GM12878 (cell line): ENCODE measurements at regions not wholly inside any gene's neighbourhood (a gene's known extent, or its start where the extent isn't known, plus 50 kb on each side); places are given as distances from the start of the nearest gene placed in this dataset.

Source experiments
- ATAC-seq: fragments of 200-7000 bp; cut with Tn5 transposase; 3 replicates; pipeline ENCODE4 v1.9.1; 2020; ENCODE audit warnings: mild to moderate bottlenecking, moderate library complexity
- BruUV-seq: library from RNA; stranded (reverse); fragments of 400-500 nt; replicated peaks from 2 replicates; lab custom pipeline; 2021; lab: Mats Ljungman, UMichigan
- CTCF ChIA-PET: fragments of 300-600 bp; sonication (Branson Sonifier 250); formaldehyde crosslinking; extraction: SDS; loops from one replicate; lab custom pipeline; 2021; ENCODE audit warnings: inconsistent platforms; lab: Yijun Ruan, JAX
- POLR2A ChIA-PET: fragments of 350-600 bp; formaldehyde crosslinking; extraction: SDS; loops from one replicate; lab custom pipeline; 2021; ENCODE audit warnings: inconsistent platforms; lab: Charles Lee
- RAD21 ChIA-PET: fragments of 300-600 bp; sonication (Branson Sonifier 250); formaldehyde crosslinking; loops from one replicate; lab custom pipeline; 2023; ENCODE audit warnings: antibody characterized with exemption; ENCODE audit not compliant: unreplicated experiment; lab: Charles Lee
- SMC1A ChIA-PET: fragments of 300-600 bp; sonication (Branson Sonifier 250); formaldehyde crosslinking; loops from one replicate; lab custom pipeline; 2023; ENCODE audit not compliant: unreplicated experiment, uncharacterized antibody; lab: Charles Lee
- DNase-seq: peaks from one replicate; pipeline ENCODE4 v3.0.0-alpha.2; 2011; ENCODE audit warnings: low read depth, low spot score
- FAIRE-seq: peaks from 3 replicates; lab custom pipeline; 2011; peaks lifted over from hg19 to GRCh38; lab: Jason Lieb, UNC
- H2AFZ ChIP-seq: 2 replicates; pipeline ENCODE4 v1.6.0; 2011; ENCODE audit warnings: low read depth, low read length, control low read depth; ENCODE audit not compliant: control insufficient read depth
- H3K27ac ChIP-seq: 2 replicates; pipeline ENCODE4 v1.5.1; 2011; ENCODE audit warnings: control low read depth; ENCODE audit not compliant: control insufficient read depth, insufficient read depth
- H3K27me3 ChIP-seq, 2 experiments: replicated peaks in 1 of 2; 2 replicates each; pipeline versions ENCODE4 v1.6.0 to v1.6.1; 2011; ENCODE audit warnings: low read length in 1 of 2; ENCODE audit not compliant: control insufficient read depth in 2 of 2, insufficient read depth in 2 of 2
- H3K36me3 ChIP-seq, 2 experiments: 2 replicates each; pipeline ENCODE4 v1.5.1; 2011; ENCODE audit warnings: low read length in 1 of 2; ENCODE audit not compliant: control insufficient read depth in 2 of 2, insufficient read depth in 2 of 2
- H3K4me1 ChIP-seq: 2 replicates; pipeline ENCODE4 v1.6.1; 2011; ENCODE audit warnings: mild to moderate bottlenecking, low read length, moderate library complexity, mixed read lengths; ENCODE audit not compliant: control insufficient read depth, insufficient read depth
- H3K4me2 ChIP-seq: 2 replicates; pipeline ENCODE4 v1.6.0; 2011; ENCODE audit warnings: control low read depth; ENCODE audit not compliant: control insufficient read depth, insufficient read depth
- H3K4me3 ChIP-seq: fragments of 200-600 bp; sonication (generic); 2 replicates; pipeline ENCODE4 v1.5.1; 2016
- H3K79me2 ChIP-seq: 2 replicates; pipeline ENCODE4 v1.6.0; 2011; ENCODE audit warnings: low read length; ENCODE audit not compliant: control insufficient read depth, insufficient read depth
- H3K9ac ChIP-seq: 2 replicates; pipeline ENCODE4 v1.8.0; 2011; ENCODE audit warnings: low read length, control low read depth, mixed read lengths; ENCODE audit not compliant: control insufficient read depth, insufficient read depth
- H3K9me3 ChIP-seq: replicated peaks from 3 replicates; pipeline ENCODE4 v1.5.1; 2011; ENCODE audit warnings: mild to moderate bottlenecking, low read length; ENCODE audit not compliant: control insufficient read depth, insufficient read depth
- H4K20me1 ChIP-seq: 2 replicates; pipeline ENCODE4 v1.6.0; 2011; ENCODE audit not compliant: control insufficient read depth, insufficient read depth
- CEBPZ ChIP-seq: fragments of 150-350 bp; IDR thresholded peaks from 2 replicates; pipeline ENCODE4 v1.6.1; 2016; ENCODE audit warnings: low read depth, low read length
- ELK1 ChIP-seq: IDR thresholded peaks from 2 replicates; pipeline ENCODE4 v1.6.1; 2012; ENCODE audit warnings: low read depth, low read length, improper control_type of control experiment
- NR2C2 ChIP-seq: IDR thresholded peaks from 2 replicates; pipeline ENCODE4 v1.6.1; 2011; ENCODE audit warnings: borderline replicate concordance, low read depth; ENCODE audit not compliant: control insufficient read depth, insufficient read length
- RAD21 ChIP-seq: IDR thresholded peaks from 2 replicates; pipeline ENCODE4 v1.6.1; 2011; ENCODE audit warnings: mild to moderate bottlenecking, low read depth, low read length, moderate library complexity; ENCODE audit not compliant: insufficient read depth
- RBBP5 ChIP-seq: fragments of 200-600 bp; sonication (generic); conservative IDR thresholded peaks from 2 replicates; pipeline ENCODE4 v1.6.1; 2016
- RELA ChIP-seq: fragments of 450-650 bp; IDR thresholded peaks from 2 replicates; pipeline ENCODE4 v1.8.0; 2014; ENCODE audit warnings: borderline replicate concordance; ENCODE audit not compliant: partially characterized antibody
- ZZZ3 ChIP-seq: IDR thresholded peaks from 2 replicates; pipeline ENCODE4 v1.6.1; 2011; ENCODE audit warnings: low read depth; ENCODE audit not compliant: control insufficient read depth, insufficient read length
- in situ Hi-C: fragments of 300-500 bp; cut with MboI; formaldehyde crosslinking; loops from 9 replicates; pipeline ENCODE4 v1.14.3; 2018; ENCODE audit warnings: mixed read lengths
- intact Hi-C: fragments of 100-400 bp; cut with micrococcal nuclease; formaldehyde crosslinking; loops from one replicate; pipeline ENCODE4 v1.14.2; 2022; ENCODE audit not compliant: unreplicated experiment

- Histone ChIP-seq H3K9me3 (no peaks in the 10 kb centered on the region), H3K79me2 (no peaks in the 10 kb centered on the region), H3K27ac (no peak overlapping the region), H3K4me3 (no peak overlapping the region), H2AFZ (no peak overlapping the region), H3K27me3 (no peaks in the 10 kb centered on the region), H4K20me1 (no peaks in the 10 kb centered on the region), H3K4me1 (peaks cover 20% of the 10 kb centered on the region; the same call in 1 of the 2 replicates), H3K36me3 (no peaks in the 10 kb centered on the region), H3K9ac (no peak overlapping the region), H3K4me2 (no peak overlapping the region)
- ChIA-PET SMC1A (interaction anchor here (0.6 to 2.5 kb wide), 8 partner anchors 9 to 182 kb away, joined by 3 to 7 read pairs (median 4); no protein-coding TSS in a partner anchor), CTCF (interaction anchor here (0.8 kb wide), 1 partner anchor 10 kb away, joined by 3 read pairs; no protein-coding TSS in a partner anchor), POLR2A (interaction anchor here (0.8 to 1.6 kb wide), 2 partner anchors 13 to 51 kb away, joined by 4 to 6 read pairs; no protein-coding TSS in a partner anchor), RAD21 (no interaction called here)
- FAIRE-seq (no peak), DNase-seq (no peak), ATAC-seq (no peak)
- TF ChIP-seq CEBPZ, result no peak
- TF ChIP-seq NR2C2, result no peak
- TF ChIP-seq RBBP5, result no peak
- TF ChIP-seq RELA, result no peak
- TF ChIP-seq ELK1, result no peak
- no peak for TF ChIP-seq ZZZ3
- TF ChIP-seq RAD21, result no peak
- intact Hi-C loops, result loop anchor here (10.0 kb wide), 1 partner anchor 322 kb away; no protein-coding TSS in a partner anchor
- no TSS peak for BruUV-seq
- in situ Hi-C loops, result no loop called here
Measured at GRCh38 chr5:143642791-143643190, 169.2 kb upstream of the HMHB1 start.
